ENCODE measurements at regions not wholly inside any gene's neighbourhood (a gene's known extent, or its start where the extent isn't known, plus 50 kb on each side); places are given as distances from the start of the nearest gene placed in this dataset.

DNA sequence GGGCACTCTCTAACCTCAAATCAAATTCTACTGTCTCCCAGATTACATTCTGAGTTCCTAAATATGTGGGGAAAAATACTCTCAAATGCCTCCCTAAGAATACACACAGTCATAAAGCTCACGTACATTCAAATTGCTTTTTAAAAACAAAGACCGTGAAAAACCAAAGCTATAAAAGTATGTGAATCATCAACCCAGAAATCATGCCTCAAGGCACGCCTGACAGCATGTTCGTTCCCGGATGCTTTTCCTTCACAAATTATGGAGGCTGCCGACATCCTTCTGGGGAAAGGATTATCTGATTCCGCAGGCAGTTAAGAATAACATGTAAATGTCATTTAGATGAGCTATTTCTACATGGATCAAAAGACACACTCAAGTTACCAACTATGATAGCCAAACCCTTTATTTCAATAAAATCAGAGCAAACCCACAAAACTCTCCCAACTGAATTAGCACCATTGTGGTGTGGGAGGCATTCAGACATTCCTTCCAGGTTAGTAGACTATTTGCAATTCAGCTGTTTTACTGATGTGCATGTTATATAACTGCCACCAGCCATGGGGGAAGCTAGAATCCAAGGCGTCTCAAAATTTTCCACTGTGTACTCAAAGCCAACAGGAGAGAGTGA, 398.2 kb upstream of the TRIB2 start:
- TF ChIP-seq, protein P1, sequence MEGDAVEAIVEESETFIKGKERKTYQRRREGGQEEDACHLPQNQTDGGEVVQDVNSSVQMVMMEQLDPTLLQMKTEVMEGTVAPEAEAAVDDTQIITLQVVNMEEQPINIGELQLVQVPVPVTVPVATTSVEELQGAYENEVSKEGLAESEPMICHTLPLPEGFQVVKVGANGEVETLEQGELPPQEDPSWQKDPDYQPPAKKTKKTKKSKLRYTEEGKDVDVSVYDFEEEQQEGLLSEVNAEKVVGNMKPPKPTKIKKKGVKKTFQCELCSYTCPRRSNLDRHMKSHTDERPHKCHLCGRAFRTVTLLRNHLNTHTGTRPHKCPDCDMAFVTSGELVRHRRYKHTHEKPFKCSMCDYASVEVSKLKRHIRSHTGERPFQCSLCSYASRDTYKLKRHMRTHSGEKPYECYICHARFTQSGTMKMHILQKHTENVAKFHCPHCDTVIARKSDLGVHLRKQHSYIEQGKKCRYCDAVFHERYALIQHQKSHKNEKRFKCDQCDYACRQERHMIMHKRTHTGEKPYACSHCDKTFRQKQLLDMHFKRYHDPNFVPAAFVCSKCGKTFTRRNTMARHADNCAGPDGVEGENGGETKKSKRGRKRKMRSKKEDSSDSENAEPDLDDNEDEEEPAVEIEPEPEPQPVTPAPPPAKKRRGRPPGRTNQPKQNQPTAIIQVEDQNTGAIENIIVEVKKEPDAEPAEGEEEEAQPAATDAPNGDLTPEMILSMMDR (conservative IDR thresholded peaks at IDR 0.05; ENCODE audit: low read depth, low read length), result no peak
- no peak overlapping the region for H3K4me3 ChIP-seq (ENCODE audit: low read length)

GRCh38 chr2:12320027-12320734, 396.6 kb upstream of the TRIB2 start:
- H3K4me3 ChIP-seq (ENCODE audit: low read length), result no peak overlapping the region
- DNase-seq (ENCODE audit: low read depth), result no peak
- TF ChIP-seq, protein P1 (conservative IDR thresholded peaks at IDR 0.05; ENCODE audit: low read depth, low read length), result no peak

More for the DNA sequence above, 398.2 kb upstream of the TRIB2 start:
- DNase-seq (ENCODE audit: low read depth), result no peak

DNA sequence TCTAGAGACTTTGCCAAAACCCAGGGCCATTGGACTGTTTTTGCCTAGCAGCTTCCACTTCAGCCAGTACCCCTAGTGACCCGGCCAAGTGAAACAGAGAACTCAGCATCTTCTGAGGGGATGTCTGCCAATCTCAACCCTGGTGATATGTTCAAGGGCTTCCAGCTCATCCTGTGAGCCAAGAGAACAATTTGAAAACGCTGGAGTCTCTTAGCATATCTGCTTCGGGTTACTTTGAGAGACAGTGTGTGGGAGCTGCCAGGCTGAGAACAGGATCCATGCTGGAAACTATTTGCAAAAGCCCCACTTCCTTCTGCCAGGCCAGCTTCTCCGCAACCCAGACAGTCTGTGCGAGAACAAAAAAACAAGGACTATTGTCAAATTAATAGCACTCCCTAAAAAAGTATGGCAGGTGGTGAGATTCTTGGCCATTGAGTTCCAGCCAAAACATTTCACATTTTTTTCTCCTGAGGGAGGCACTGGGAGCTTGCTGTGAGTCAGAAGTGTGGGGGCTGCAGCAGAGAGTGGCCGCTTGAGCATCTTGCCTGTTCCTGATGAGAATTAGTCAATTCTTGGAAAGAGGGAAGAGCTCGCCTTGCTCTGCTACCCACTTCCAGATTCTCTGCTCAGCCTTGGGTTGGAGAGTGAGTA, 395.6 kb upstream of the TRIB2 start:
- TF ChIP-seq, protein P1 (conservative IDR thresholded peaks at IDR 0.05; ENCODE audit: low read depth, low read length), result no peak
- no peak for DNase-seq (ENCODE audit: low read depth)
- H3K4me3 ChIP-seq (ENCODE audit: low read length), result no peak overlapping the region

DNA sequence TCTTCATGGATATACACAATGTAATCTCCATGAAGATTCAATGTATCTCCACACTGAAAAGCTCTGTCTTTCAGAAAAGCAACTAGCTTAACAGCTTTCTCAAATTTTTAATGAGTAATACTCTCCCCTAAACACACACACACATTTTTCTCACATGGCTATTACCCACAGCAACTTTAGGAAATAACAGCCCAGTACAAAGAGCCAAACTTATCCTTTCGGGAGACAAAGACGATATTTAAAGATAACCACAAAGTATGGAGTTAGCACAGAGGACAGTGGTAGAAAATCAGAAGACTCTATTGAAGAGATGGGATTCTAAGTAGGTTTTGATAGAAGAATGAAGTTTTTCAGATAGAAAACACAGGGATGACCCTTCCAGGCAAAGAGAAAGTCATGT, 394.9 kb upstream of the TRIB2 start:
- H3K4me3 ChIP-seq (ENCODE audit: low read length), result no peak overlapping the region
- TF ChIP-seq, protein P1 (conservative IDR thresholded peaks at IDR 0.05; ENCODE audit: low read depth, low read length), result no peak
- no peak for DNase-seq (ENCODE audit: low read depth)

- DNase-seq (ENCODE audit: low read depth), result no peak
- TF ChIP-seq, protein P1 (conservative IDR thresholded peaks at IDR 0.05; ENCODE audit: low read depth, low read length), result no peak
- H3K4me3 ChIP-seq (ENCODE audit: low read length), result no peak overlapping the region
Observed at GRCh38 chr2:12325806-12326205, 390.9 kb upstream of the TRIB2 start.

GRCh38 chr2:12326449-12327190, 390.1 kb upstream of the TRIB2 start:
- TF ChIP-seq, protein P1 (conservative IDR thresholded peaks at IDR 0.05; ENCODE audit: low read depth, low read length), result no peak
- no peak overlapping the region for H3K4me3 ChIP-seq (ENCODE audit: low read length)
- no peak for DNase-seq (ENCODE audit: low read depth)
